GM18519 (cell line): ENCODE measurements at regions not wholly inside any gene's neighbourhood (a gene's known extent, or its start where the extent isn't known, plus 50 kb on each side); places are given as distances from the start of the nearest gene placed in this dataset.
"Not testable (repeated sequence)": the region's sequence is repeated elsewhere in the genome, so short reads cannot be mapped to it uniquely, and the experiment has no call there.

Source experiments
- ATAC-seq: cut with Tn5 transposase; IDR thresholded peaks from one replicate; pipeline ENCODE4 v1.9.1; 2021; ENCODE audit warnings: mild to moderate bottlenecking, moderate library complexity; ENCODE audit not compliant: unreplicated experiment, low FRiP score

- ATAC-seq: no peak
Observed at GRCh38 chr5:18496041-18496440, 861.8 kb downstream of the TAF11L14 start.

GRCh38 chr5:18497089-18497488 lies 862.8 kb downstream of the TAF11L14 start:
- no peak for ATAC-seq

GRCh38 chr5:18503797-18504328 lies 869.6 kb downstream of the TAF11L14 start:
- ATAC-seq: no peak

GRCh38 chr5:18507114-18507513 lies 872.9 kb downstream of the TAF11L14 start:
- no peak for ATAC-seq

- ATAC-seq: no peak
Observed at GRCh38 chr5:18517641-18518380, 883.6 kb downstream of the TAF11L14 start.

GRCh38 chr5:18523380-18523779 lies 889.1 kb downstream of the TAF11L14 start:
- ATAC-seq: no peak

GRCh38 chr5:18526792-18527405 lies 892.6 kb downstream of the TAF11L14 start:
- ATAC-seq: no peak

- no peak for ATAC-seq
Observed at GRCh38 chr5:18533137-18533536, 898.9 kb downstream of the TAF11L14 start.

- no peak for ATAC-seq
Observed at GRCh38 chr5:18534119-18534518, 899.9 kb downstream of the TAF11L14 start.

GRCh38 chr5:18535753-18536152 lies 901.5 kb downstream of the TAF11L14 start:
- ATAC-seq: not testable (repeated sequence)

- no peak for ATAC-seq
Observed at GRCh38 chr5:18544421-18544820, 910.2 kb downstream of the TAF11L14 start.

- ATAC-seq: no peak
Observed at GRCh38 chr5:18546591-18546990, 912.3 kb downstream of the TAF11L14 start.

- ATAC-seq: no peak
Observed at GRCh38 chr5:18551716-18552115, 917.5 kb downstream of the TAF11L14 start.

GRCh38 chr5:18553269-18553668 lies 919.0 kb downstream of the TAF11L14 start:
- no peak for ATAC-seq

GRCh38 chr5:18560602-18561001 lies 926.3 kb downstream of the TAF11L14 start:
- no peak for ATAC-seq

GRCh38 chr5:18563853-18564252 lies 929.6 kb downstream of the TAF11L14 start:
- no peak for ATAC-seq

GRCh38 chr5:18566671-18567070 lies 932.4 kb downstream of the TAF11L14 start:
- no peak for ATAC-seq

GRCh38 chr5:18576586-18576985 lies 942.3 kb downstream of the TAF11L14 start:
- no peak for ATAC-seq

GRCh38 chr5:18601185-18601584 lies 966.9 kb downstream of the TAF11L14 start:
- no peak for ATAC-seq

- no peak for ATAC-seq
Observed at GRCh38 chr5:18602402-18602801, 968.1 kb downstream of the TAF11L14 start.

- ATAC-seq: no peak
Observed at GRCh38 chr5:18605186-18605585, 970.9 kb downstream of the TAF11L14 start.

GRCh38 chr5:18607570-18607969 lies 973.3 kb downstream of the TAF11L14 start:
- ATAC-seq: no peak
